ENCODE measurements at regions not wholly inside any gene's neighbourhood (a gene's known extent, or its start where the extent isn't known, plus 50 kb on each side); places are given as distances from the start of the nearest gene placed in this dataset.

DNA sequence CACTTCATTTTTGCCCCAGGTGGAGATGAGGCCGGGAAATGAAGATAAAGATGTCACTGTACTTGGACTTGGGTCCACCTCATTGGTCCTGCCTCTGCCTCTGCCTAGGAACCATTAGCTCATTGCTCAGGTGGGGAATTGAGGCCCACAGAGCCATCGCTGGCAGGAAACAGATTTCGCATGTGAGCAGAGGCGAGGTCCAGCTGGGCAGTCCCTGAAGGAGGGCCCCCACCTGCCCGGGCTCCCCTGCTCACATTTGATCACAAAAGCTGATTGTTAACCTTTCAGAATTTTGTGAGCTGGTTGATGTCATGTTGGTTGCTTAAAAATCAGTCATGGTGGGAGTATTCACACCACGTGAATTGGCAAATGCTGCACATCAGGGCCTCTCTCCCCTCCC, 273.8 kb upstream of the MVB12B start:
- Histone ChIP-seq H3K79me2 (ENCODE audit: control insufficient read depth, insufficient read depth, low read length) (no peaks in the 10 kb centered on the region), H3K4me1 (replicated peaks in 1 of 2; ENCODE audit: control insufficient read depth in 2 of 2, insufficient read depth in 2 of 2, low read length in 2 of 2) (peaks cover 0 to 3% of the 10 kb centered on the region in 2 experiments; a peak in 1 of 5 replicates), H3K9me3 (replicated peaks; ENCODE audit: control insufficient read depth, insufficient read depth, low read depth, low read length) (no peaks in the 10 kb centered on the region), H3K9ac (ENCODE audit: insufficient read depth in 1 of 2, low read depth in 2 of 2, low read length in 2 of 2) (no peak overlapping the region), H4K20me1 (replicated peaks; ENCODE audit: control insufficient read depth, insufficient read depth, low read length) (no peaks in the 10 kb centered on the region; the same call in 1 of the 2 replicates), H3K36me3 (ENCODE audit: control insufficient read depth, insufficient read depth, low read length) (no peaks in the 10 kb centered on the region), H3K4me2 (ENCODE audit: insufficient read depth, low read length) (no peak overlapping the region), H3K9me1 (ENCODE audit: control insufficient read depth, insufficient read depth, low read length) (no peaks in the 10 kb centered on the region), H3K4me3 (no peak overlapping the region), H3K27me3 (ENCODE audit: control insufficient read depth in 2 of 2, insufficient read depth in 2 of 2, low read length in 2 of 2) (peaks cover 5 to 65% of the 10 kb centered on the region in 2 experiments; a peak in 3 of 5 replicates), H3K27ac (ENCODE audit: extremely low read depth, low read depth, low read length) (no peak overlapping the region), H2AFZ (ENCODE audit: low read depth, low read length) (no peak overlapping the region)
- ChIA-PET POLR2A (interaction anchor here (1.1 kb wide), 1 partner anchor 82 kb away, joined by 3 read pairs; no protein-coding TSS in a partner anchor), CTCF (ENCODE audit: low intra/inter-chr PET ratio) (no interaction called here)
- in situ Hi-C loops (cut with MboI) (no loop called here), intact Hi-C loops (cut with micrococcal nuclease) (no loop called here)
- TF ChIP-seq, protein P1, sequence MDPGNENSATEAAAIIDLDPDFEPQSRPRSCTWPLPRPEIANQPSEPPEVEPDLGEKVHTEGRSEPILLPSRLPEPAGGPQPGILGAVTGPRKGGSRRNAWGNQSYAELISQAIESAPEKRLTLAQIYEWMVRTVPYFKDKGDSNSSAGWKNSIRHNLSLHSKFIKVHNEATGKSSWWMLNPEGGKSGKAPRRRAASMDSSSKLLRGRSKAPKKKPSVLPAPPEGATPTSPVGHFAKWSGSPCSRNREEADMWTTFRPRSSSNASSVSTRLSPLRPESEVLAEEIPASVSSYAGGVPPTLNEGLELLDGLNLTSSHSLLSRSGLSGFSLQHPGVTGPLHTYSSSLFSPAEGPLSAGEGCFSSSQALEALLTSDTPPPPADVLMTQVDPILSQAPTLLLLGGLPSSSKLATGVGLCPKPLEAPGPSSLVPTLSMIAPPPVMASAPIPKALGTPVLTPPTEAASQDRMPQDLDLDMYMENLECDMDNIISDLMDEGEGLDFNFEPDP (CRISPR knock-in tag; IDR thresholded peaks at IDR 0.05) = no peak
- TF ChIP-seq, protein P2, sequence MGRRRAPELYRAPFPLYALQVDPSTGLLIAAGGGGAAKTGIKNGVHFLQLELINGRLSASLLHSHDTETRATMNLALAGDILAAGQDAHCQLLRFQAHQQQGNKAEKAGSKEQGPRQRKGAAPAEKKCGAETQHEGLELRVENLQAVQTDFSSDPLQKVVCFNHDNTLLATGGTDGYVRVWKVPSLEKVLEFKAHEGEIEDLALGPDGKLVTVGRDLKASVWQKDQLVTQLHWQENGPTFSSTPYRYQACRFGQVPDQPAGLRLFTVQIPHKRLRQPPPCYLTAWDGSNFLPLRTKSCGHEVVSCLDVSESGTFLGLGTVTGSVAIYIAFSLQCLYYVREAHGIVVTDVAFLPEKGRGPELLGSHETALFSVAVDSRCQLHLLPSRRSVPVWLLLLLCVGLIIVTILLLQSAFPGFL (CRISPR knock-in tag; IDR thresholded peaks at IDR 0.05) = no peak
- TF ChIP-seq FOXJ3 (CRISPR knock-in tag; IDR thresholded peaks at IDR 0.05) (no peak), KLF13 (tag; IDR thresholded peaks at IDR 0.05; ENCODE audit: borderline replicate concordance, low read depth) (no peak)
- TF ChIP-seq, protein P3, sequence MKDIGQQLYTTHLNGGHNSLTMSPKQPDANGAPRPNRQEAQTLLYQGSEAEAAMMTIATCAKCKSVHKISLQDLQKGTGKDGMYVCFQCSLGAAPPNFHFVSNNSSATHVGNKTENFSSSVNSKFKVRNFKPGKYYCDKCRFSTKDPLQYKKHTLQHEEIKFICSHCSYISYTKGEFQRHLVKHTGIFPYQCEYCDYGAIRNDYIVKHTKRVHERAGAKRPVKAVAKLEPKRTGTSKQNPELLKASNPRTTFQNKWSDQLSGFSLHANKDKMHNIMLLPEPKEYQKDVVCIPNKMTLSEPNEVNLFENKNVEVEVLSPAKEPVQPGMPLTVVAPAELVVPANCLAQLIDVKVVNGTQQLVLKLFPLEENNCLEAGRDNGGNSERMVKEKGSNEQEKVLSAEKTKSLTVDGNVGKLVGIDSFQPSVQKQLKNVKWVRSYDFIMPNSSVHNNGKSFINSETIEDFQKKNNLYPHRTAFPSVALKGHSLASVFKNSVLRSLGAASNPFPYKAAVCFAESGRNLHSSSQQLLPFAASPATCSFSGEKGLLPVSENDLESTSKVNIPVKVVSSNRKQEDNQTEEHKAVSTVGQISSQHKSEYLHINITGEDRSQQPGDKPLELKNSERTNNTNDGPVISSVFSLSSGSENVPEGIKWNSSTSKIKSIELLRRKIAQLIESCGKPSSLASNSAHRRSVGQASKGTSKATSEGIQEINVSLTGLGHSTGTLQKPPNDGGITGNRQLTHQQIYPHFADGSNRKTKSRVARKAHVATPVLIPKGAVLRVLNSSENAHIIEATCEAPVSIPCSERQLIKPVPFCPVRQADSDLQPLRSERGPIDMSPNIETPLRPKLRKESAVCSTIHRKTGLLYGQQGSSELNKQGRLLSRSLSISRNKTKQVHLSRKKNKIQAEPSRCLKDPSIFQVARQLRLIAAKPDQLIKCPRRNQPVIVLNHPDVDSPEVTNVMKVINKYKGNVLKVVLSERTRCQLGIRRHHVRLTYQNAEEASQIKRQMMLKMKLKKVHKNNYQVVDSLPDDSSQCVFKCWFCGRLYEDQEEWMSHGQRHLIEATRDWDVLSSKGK (CRISPR knock-in tag; IDR thresholded peaks at IDR 0.05) = no peak
- TF ChIP-seq, protein P4, sequence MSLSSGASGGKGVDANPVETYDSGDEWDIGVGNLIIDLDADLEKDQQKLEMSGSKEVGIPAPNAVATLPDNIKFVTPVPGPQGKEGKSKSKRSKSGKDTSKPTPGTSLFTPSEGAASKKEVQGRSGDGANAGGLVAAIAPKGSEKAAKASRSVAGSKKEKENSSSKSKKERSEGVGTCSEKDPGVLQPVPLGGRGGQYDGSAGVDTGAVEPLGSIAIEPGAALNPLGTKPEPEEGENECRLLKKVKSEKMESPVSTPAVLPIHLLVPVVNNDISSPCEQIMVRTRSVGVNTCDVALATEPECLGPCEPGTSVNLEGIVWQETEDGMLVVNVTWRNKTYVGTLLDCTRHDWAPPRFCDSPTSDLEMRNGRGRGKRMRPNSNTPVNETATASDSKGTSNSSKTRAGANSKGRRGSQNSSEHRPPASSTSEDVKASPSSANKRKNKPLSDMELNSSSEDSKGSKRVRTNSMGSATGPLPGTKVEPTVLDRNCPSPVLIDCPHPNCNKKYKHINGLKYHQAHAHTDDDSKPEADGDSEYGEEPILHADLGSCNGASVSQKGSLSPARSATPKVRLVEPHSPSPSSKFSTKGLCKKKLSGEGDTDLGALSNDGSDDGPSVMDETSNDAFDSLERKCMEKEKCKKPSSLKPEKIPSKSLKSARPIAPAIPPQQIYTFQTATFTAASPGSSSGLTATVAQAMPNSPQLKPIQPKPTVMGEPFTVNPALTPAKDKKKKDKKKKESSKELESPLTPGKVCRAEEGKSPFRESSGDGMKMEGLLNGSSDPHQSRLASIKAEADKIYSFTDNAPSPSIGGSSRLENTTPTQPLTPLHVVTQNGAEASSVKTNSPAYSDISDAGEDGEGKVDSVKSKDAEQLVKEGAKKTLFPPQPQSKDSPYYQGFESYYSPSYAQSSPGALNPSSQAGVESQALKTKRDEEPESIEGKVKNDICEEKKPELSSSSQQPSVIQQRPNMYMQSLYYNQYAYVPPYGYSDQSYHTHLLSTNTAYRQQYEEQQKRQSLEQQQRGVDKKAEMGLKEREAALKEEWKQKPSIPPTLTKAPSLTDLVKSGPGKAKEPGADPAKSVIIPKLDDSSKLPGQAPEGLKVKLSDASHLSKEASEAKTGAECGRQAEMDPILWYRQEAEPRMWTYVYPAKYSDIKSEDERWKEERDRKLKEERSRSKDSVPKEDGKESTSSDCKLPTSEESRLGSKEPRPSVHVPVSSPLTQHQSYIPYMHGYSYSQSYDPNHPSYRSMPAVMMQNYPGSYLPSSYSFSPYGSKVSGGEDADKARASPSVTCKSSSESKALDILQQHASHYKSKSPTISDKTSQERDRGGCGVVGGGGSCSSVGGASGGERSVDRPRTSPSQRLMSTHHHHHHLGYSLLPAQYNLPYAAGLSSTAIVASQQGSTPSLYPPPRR (CRISPR knock-in tag; IDR thresholded peaks at IDR 0.05; ENCODE audit: borderline replicate concordance) = no peak
- DNase-seq (ENCODE audit: extremely low read depth in 1 of 4, low spot score in 3 of 4) (no peak), FAIRE-seq (no peak), ATAC-seq (no peak)
- no TSS peak for BruUV-seq (replicated peaks)
- WGBS (ENCODE audit: insufficient coverage, low coverage, missing lambda C conversion rate) = 1% methylated on average over 6 of the region's 6 CpGs

All from K562 (cell line).